HG03025 (cell line): ENCODE measurements at regions not wholly inside any gene's neighbourhood (a gene's known extent, or its start where the extent isn't known, plus 50 kb on each side); places are given as distances from the start of the nearest gene placed in this dataset.

Experiments
- ATAC-seq: cut with Tn5 transposase; IDR thresholded peaks from one replicate; pipeline ENCODE4 v1.9.1; 2021; ENCODE audit warnings: mild to moderate bottlenecking, moderate library complexity; ENCODE audit not compliant: unreplicated experiment, low FRiP score

GRCh38 chr21:28671549-28672195 is 321.0 kb downstream of the LTN1 start:
- no peak for ATAC-seq

GRCh38 chr21:28669971-28670653 is 322.6 kb downstream of the LTN1 start:
- no peak for ATAC-seq

- no peak for ATAC-seq
These were observed 323.4 kb downstream of the LTN1 start for GRCh38 chr21:28669321-28669720.

GRCh38 chr21:28663754-28664153 is 328.9 kb downstream of the LTN1 start:
- ATAC-seq, result no peak

- ATAC-seq, result no peak
These were observed 329.5 kb downstream of the LTN1 start for GRCh38 chr21:28663111-28663693.

GRCh38 chr21:28657566-28657965 is 335.1 kb downstream of the LTN1 start:
- no peak for ATAC-seq

GRCh38 chr21:28655471-28655870 is 337.2 kb downstream of the LTN1 start:
- no peak for ATAC-seq

- no peak for ATAC-seq
These were observed 338.3 kb downstream of the LTN1 start for GRCh38 chr21:28654406-28654805.

- no peak for ATAC-seq
These were observed 347.9 kb downstream of the LTN1 start for GRCh38 chr21:28644762-28645161.

GRCh38 chr21:28642891-28643290 is 349.8 kb downstream of the LTN1 start:
- no peak for ATAC-seq

- ATAC-seq, result no peak
These were observed 350.9 kb downstream of the LTN1 start for GRCh38 chr21:28641731-28642130.

- ATAC-seq, result no peak
These were observed 352.4 kb downstream of the LTN1 start for GRCh38 chr21:28640326-28640725.

- ATAC-seq, result no peak
These were observed 352.9 kb downstream of the LTN1 start for GRCh38 chr21:28639737-28640136.

GRCh38 chr21:28636752-28637691 is 355.7 kb downstream of the LTN1 start:
- no peak for ATAC-seq

GRCh38 chr21:28635541-28635940 is 357.1 kb downstream of the LTN1 start:
- ATAC-seq, result no peak

- ATAC-seq, result no peak
These were observed 358.7 kb downstream of the LTN1 start for GRCh38 chr21:28633839-28634555.

- ATAC-seq, result no peak
These were observed 359.8 kb downstream of the LTN1 start for GRCh38 chr21:28632755-28633408.

- ATAC-seq, result no peak
These were observed 365.0 kb downstream of the LTN1 start for GRCh38 chr21:28627691-28628090.

- ATAC-seq, result no peak
These were observed 365.4 kb downstream of the LTN1 start for GRCh38 chr21:28627261-28627660.

GRCh38 chr21:28624626-28625025 is 368.1 kb downstream of the LTN1 start:
- ATAC-seq, result no peak
